ENCODE measurements at regions not wholly inside any gene's neighbourhood (a gene's known extent, or its start where the extent isn't known, plus 50 kb on each side); places are given as distances from the start of the nearest gene placed in this dataset.
"Not testable (repeated sequence)": the region's sequence is repeated elsewhere in the genome, so short reads cannot be mapped to it uniquely, and the experiment has no call there.

DNA sequence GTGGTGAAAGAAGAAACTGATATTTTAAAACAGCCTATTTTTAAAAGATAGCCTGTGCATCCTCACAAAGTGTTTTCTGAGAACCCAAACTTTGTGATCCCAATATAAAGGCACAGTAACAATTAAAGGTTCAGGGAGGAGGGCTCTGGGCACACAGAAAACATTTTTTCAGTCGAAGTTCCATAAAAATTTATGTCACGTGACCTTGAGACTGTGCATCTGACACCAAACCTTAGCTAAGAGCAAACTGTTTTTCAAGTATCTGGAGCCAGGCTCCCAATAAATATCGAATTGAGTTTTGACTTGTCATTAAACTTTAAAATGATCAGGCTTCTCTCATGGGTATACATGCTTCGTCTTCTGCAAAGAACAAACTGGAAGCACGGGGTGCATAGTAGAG lies 177.9 kb downstream of the BEND2 start:
- H3K9me3 ChIP-seq (ENCODE audit: control insufficient read depth, low read depth, low read length): no peaks in the 10 kb centered on the region
- no peaks in the 10 kb centered on the region for H3K27me3 ChIP-seq (ENCODE audit: control insufficient read depth, insufficient read depth, low read length)
- DNase-seq: no peak
- no peaks in the 10 kb centered on the region for H3K36me3 ChIP-seq (ENCODE audit: control insufficient read depth, insufficient read depth, low read length)
- H3K27ac ChIP-seq (ENCODE audit: low read length): no peak overlapping the region
- H3K4me3 ChIP-seq (ENCODE audit: low read length): no peak overlapping the region
- no CpG with 5 or more reads among the region's 5 CpGs for WGBS (ENCODE audit: insufficient coverage, low lambda C conversion rate)
- H3K4me1 ChIP-seq (ENCODE audit: control insufficient read depth, insufficient read depth, low read length): peaks cover 16% of the 10 kb centered on the region

DNA sequence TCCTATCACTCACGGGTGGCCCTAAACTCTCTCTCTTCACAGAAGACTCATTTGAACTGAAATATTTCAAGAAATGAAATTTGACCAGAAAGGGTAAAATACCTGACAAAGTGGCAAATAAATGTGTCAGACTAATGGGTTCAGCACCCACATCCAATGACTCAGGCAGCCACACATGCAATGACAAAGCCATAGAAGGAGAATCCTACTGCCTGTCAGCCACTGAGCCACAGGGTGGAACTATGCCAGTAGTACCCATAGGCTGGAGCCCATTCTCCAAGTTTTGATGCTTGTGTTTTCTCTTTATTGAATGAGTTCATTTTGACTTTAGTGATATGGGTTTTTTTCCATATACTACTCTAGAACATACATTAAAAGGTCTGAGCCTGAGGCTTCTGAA lies 179.0 kb downstream of the BEND2 start:
- DNase-seq: no peak
- Histone ChIP-seq H3K27ac (ENCODE audit: low read length) (no peak overlapping the region), H3K36me3 (ENCODE audit: control insufficient read depth, insufficient read depth, low read length) (no peaks in the 10 kb centered on the region), H3K4me1 (ENCODE audit: control insufficient read depth, insufficient read depth, low read length) (peaks cover 16% of the 10 kb centered on the region), H3K4me3 (ENCODE audit: low read length) (no peak overlapping the region), H3K9me3 (ENCODE audit: control insufficient read depth, low read depth, low read length) (no peaks in the 10 kb centered on the region), H3K27me3 (ENCODE audit: control insufficient read depth, insufficient read depth, low read length) (no peaks in the 10 kb centered on the region)
- WGBS (ENCODE audit: insufficient coverage, low lambda C conversion rate): no CpG with 5 or more reads among the region's 1 CpG

DNA sequence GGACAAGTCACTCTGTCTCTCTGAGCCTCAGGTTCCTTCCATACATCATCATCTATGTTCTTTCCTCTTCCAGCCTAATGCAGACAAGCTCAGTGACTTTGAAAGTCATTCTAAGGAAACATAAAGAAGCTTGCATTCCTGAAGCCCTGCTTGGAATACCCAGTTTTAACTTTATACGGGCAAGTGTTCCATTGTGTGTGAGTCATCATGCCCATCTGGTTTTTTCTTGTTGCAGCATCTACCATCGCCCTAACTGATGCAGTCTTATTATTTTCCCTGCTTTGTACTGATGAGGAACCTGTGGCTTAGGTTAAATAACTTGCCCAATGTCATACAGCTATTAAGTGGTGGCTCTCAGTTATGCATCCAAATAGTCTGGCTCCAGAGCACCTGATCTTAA lies 177.9 kb upstream of the RAI2 start:
- DNase-seq: no peak
- no peak overlapping the region for H3K4me3 ChIP-seq (ENCODE audit: low read length)
- peaks cover 6% of the 10 kb centered on the region for H3K4me1 ChIP-seq (ENCODE audit: control insufficient read depth, insufficient read depth, low read length)
- H3K36me3 ChIP-seq (ENCODE audit: control insufficient read depth, insufficient read depth, low read length): no peaks in the 10 kb centered on the region
- H3K27ac ChIP-seq (ENCODE audit: low read length): no peak overlapping the region
- no peaks in the 10 kb centered on the region for H3K27me3 ChIP-seq (ENCODE audit: control insufficient read depth, insufficient read depth, low read length)
- no CpG with 5 or more reads among the region's 2 CpGs for WGBS (ENCODE audit: insufficient coverage, low lambda C conversion rate)
- H3K9me3 ChIP-seq (ENCODE audit: control insufficient read depth, low read depth, low read length): no peaks in the 10 kb centered on the region

DNA sequence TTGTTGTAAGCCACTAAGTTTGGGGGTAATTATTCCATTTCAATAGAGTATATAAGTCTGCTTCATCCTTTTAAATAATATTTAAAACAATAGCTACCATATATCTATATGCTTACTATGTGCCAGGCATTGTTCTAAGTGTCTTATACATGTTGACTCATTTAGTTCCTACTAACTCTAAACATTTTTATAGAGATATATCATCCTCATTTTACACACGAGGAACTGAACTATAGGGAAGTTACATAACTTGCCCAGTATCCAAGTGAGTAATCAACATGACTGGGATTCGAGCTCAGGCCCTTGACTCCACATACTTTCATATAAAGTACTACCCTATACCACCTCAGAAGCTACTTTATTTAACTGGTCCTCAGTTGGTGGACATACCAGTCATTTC lies 175.3 kb upstream of the RAI2 start:
- Histone ChIP-seq H3K4me1 (ENCODE audit: control insufficient read depth, insufficient read depth, low read length) (no peaks in the 10 kb centered on the region), H3K27me3 (ENCODE audit: control insufficient read depth, insufficient read depth, low read length) (no peaks in the 10 kb centered on the region), H3K9me3 (ENCODE audit: control insufficient read depth, low read depth, low read length) (no peaks in the 10 kb centered on the region), H3K36me3 (ENCODE audit: control insufficient read depth, insufficient read depth, low read length) (no peaks in the 10 kb centered on the region), H3K27ac (ENCODE audit: low read length) (no peak overlapping the region), H3K4me3 (ENCODE audit: low read length) (no peak overlapping the region)
- no CpG with 5 or more reads among the region's 2 CpGs for whole genome bisulfite sequencing (ENCODE audit: insufficient coverage, low lambda C conversion rate)
- DNase-seq: no peak

DNA sequence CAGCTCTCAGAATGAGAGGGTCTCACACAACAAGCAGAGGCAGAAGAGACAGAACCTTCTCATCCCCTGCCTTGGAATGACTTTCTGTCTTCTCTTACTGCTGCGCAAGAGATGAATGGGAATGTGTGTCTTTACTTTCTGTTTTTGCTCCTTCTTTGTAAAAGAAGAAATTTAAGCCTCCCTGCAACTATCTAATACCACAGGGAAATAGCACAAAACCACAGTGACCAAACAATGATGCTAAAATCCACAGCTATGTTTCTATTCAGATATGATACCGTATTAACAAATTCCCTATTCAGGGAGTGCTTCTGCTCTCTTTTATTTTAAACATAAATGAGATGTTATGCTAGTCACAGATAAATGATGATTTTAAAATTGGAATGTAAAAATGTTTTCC lies 173.8 kb upstream of the RAI2 start:
- H3K27me3 ChIP-seq (ENCODE audit: control insufficient read depth, insufficient read depth, low read length): no peaks in the 10 kb centered on the region
- no peaks in the 10 kb centered on the region for H3K36me3 ChIP-seq (ENCODE audit: control insufficient read depth, insufficient read depth, low read length)
- DNase-seq: no peak
- no peak overlapping the region for H3K4me3 ChIP-seq (ENCODE audit: low read length)
- H3K4me1 ChIP-seq (ENCODE audit: control insufficient read depth, insufficient read depth, low read length): no peaks in the 10 kb centered on the region
- H3K9me3 ChIP-seq (ENCODE audit: control insufficient read depth, low read depth, low read length): no peaks in the 10 kb centered on the region
- WGBS (ENCODE audit: insufficient coverage, low lambda C conversion rate): no CpG with 5 or more reads among the region's 2 CpGs
- H3K27ac ChIP-seq (ENCODE audit: low read length): no peak overlapping the region

DNA sequence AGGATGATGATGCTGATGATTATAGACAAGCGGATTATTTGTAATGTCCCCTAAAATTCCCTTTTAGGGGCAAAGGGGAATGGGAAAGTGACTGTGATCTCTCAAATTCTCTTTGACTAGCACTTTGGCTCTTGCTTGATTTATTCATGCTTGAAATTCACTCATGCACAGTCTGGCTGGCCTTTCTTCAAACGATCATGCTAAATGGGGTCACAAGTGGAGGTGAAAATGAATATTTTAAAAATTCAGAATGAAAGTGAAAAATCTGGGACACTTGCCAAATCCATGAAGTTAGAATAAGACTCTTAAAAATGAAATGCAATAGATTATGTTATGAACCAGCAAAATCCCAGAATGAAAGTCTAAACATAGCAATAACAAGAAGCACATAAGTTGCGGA lies 173.4 kb upstream of the RAI2 start:
- no peak for DNase-seq
- no peaks in the 10 kb centered on the region for H3K9me3 ChIP-seq (ENCODE audit: control insufficient read depth, low read depth, low read length)
- no CpG with 5 or more reads among the region's 3 CpGs for WGBS (ENCODE audit: insufficient coverage, low lambda C conversion rate)
- no peaks in the 10 kb centered on the region for H3K36me3 ChIP-seq (ENCODE audit: control insufficient read depth, insufficient read depth, low read length)
- no peaks in the 10 kb centered on the region for H3K27me3 ChIP-seq (ENCODE audit: control insufficient read depth, insufficient read depth, low read length)
- H3K4me1 ChIP-seq (ENCODE audit: control insufficient read depth, insufficient read depth, low read length): no peaks in the 10 kb centered on the region
- no peak overlapping the region for H3K4me3 ChIP-seq (ENCODE audit: low read length)
- H3K27ac ChIP-seq (ENCODE audit: low read length): no peak overlapping the region

DNA sequence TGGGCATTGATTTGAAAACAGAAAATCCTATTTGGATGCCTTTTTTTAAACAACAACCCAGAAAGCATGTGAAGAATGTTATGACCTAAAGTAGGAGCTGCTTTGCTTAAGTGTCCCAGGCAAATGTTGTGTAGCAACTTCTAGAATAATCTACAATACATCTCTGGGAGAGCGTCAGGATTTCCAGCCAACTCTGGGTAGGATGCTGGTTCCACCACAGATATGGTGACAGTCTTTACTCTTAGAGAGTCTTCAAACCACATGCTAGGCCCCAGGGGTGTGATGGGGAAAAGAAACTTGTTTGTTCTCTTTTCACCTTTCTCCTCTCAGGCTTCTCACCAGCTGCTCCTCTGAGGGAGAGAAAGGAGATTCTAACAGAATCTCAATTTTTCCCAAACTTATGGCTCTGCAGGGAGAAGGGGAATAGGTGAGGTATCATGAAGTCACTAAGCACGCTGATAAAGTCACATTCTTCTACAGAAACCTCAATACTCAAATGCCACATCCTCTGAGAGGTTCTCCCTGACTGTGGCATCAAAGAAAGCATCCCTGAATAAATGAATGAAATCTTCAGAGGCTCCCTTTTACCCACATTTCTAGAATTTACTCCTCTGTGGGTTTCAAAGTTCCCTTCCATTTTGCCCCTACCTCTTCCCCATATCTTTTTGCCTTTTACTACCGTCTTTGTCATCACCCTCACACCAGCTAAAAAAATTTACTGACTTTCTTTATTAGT lies 171.6 kb upstream of the RAI2 start:
- peaks cover 3% of the 10 kb centered on the region for H3K4me1 ChIP-seq (ENCODE audit: control insufficient read depth, insufficient read depth, low read length)
- no peak overlapping the region for H3K4me3 ChIP-seq (ENCODE audit: low read length)
- no peaks in the 10 kb centered on the region for H3K9me3 ChIP-seq (ENCODE audit: control insufficient read depth, low read depth, low read length)
- no CpG with 5 or more reads among the region's 3 CpGs for WGBS (ENCODE audit: insufficient coverage, low lambda C conversion rate)
- no peaks in the 10 kb centered on the region for H3K27me3 ChIP-seq (ENCODE audit: control insufficient read depth, insufficient read depth, low read length)
- no peak overlapping the region for H3K27ac ChIP-seq (ENCODE audit: low read length)
- no peak for DNase-seq
- no peaks in the 10 kb centered on the region for H3K36me3 ChIP-seq (ENCODE audit: control insufficient read depth, insufficient read depth, low read length)

DNA sequence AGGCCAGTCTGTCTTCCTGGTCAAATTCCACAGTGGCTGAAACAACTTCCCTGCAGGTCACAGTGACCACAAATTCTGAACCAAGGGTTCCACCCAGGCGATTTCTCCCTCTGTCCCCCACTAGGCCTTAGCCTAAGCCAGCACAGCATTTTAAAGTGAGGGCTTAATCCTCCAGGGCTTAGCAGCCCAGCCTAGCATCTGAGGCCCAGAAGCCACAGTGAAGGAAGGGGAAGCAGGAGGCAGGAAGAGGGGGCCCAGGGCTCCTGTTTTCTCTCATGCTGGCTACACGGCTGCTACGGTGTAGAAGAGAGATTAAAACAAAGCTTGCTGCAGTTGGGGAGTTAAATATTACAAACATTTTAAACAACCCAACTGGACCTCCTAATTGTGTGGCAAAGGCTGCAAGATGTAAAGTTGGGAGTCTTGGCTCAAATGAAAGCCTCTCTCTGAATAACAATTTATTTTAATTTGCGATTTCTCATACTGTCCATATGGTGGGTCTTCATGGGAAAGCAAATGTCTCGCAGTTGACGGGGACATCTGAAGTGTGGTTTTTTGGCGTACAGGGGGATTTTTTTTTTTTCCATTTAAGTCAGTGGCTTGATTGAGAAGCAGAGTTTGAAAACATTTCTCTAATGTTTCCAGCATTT lies 170.8 kb upstream of the RAI2 start:
- Histone ChIP-seq H3K4me1 (ENCODE audit: control insufficient read depth, insufficient read depth, low read length) (peaks cover 3% of the 10 kb centered on the region), H3K36me3 (ENCODE audit: control insufficient read depth, insufficient read depth, low read length) (no peaks in the 10 kb centered on the region), H3K4me3 (ENCODE audit: low read length) (no peak overlapping the region), H3K9me3 (ENCODE audit: control insufficient read depth, low read depth, low read length) (no peaks in the 10 kb centered on the region), H3K27me3 (ENCODE audit: control insufficient read depth, insufficient read depth, low read length) (no peaks in the 10 kb centered on the region), H3K27ac (ENCODE audit: low read length) (no peak overlapping the region)
- WGBS (ENCODE audit: insufficient coverage, low lambda C conversion rate): no CpG with 5 or more reads among the region's 7 CpGs
- no peak for DNase-seq

DNA sequence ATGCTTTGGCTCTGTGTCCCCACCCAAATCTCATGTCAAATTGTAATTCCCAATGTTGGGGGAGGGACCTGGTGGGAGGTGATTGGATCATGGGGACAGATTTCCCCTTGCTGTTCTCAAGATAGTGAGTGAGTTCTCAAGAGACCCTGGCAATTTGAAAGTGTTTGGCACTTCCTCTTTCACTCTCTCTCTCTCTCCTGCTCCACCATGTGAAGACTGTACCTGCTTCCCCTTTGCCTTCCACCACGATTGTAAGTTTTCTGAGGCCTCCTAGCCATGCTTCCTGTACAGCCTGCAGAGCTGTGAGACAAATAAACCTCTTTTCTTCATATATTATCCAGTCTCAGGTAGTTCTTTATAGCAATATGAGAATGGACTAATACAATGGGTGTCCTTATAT lies 169.6 kb upstream of the RAI2 start:
- H3K9me3 ChIP-seq (ENCODE audit: control insufficient read depth, low read depth, low read length): not testable (repeated sequence)

DNA sequence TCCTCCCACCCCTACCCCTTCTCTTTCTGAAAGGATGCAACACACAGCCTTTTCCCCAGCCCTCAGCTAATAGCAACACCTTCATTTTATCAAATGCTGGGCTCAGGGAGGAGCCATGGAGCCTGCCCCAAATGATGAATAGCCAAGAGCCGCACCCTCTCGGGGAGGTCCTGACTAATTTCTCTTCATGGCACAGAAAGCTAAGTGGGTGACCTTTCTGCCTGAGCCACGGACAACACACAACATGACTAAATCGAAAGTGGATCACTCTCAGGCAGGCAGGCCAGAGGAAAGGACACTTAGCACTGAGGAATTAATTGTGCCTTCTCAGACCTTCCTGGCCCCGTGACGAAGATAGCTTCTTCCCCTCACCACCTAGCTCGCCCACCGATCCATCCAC lies 165.1 kb upstream of the RAI2 start:
- no peak for DNase-seq

More for the DNA sequence above, 169.6 kb upstream of the RAI2 start:
- not testable (repeated sequence) for H3K36me3 ChIP-seq (ENCODE audit: control insufficient read depth, insufficient read depth, low read length); H3K4me3 ChIP-seq (ENCODE audit: low read length); H3K27me3 ChIP-seq (ENCODE audit: control insufficient read depth, insufficient read depth, low read length); H3K4me1 ChIP-seq (ENCODE audit: control insufficient read depth, insufficient read depth, low read length); H3K27ac ChIP-seq (ENCODE audit: low read length); DNase-seq
- no CpG with 5 or more reads among the region's 1 CpG for WGBS (ENCODE audit: insufficient coverage, low lambda C conversion rate)

DNA sequence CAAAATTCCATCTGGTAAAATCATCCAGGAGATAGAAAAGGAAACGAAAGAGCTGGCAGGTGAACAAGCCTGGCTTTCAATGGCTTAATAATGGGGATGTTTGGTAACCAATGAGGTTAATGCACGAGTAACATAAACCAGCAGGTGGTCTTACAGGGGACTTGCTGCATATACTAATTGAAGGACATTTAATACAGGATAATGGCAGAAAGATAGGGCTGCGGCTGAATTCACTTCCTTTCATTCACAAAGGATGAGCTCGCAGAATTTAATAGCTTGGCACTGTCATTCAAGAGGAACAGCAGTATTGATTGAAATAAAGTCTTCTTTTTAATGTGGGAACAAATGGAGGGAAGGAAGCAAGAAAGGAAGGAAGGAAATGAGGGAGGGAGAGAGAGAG lies 156.3 kb upstream of the RAI2 start:
- no peak overlapping the region for H3K4me3 ChIP-seq (ENCODE audit: low read length)
- DNase-seq: no peak
- no peaks in the 10 kb centered on the region for H3K4me1 ChIP-seq (ENCODE audit: control insufficient read depth, insufficient read depth, low read length)
- no peaks in the 10 kb centered on the region for H3K27me3 ChIP-seq (ENCODE audit: control insufficient read depth, insufficient read depth, low read length)
- WGBS (ENCODE audit: insufficient coverage, low lambda C conversion rate): no CpG with 5 or more reads among the region's 4 CpGs
- H3K9me3 ChIP-seq (ENCODE audit: control insufficient read depth, low read depth, low read length): no peaks in the 10 kb centered on the region
- H3K36me3 ChIP-seq (ENCODE audit: control insufficient read depth, insufficient read depth, low read length): no peaks in the 10 kb centered on the region
- no peak overlapping the region for H3K27ac ChIP-seq (ENCODE audit: low read length)

More for the DNA sequence above, 165.1 kb upstream of the RAI2 start:
- WGBS (ENCODE audit: insufficient coverage, low lambda C conversion rate): 100% methylated on average over 1 of the region's 8 CpGs
- Histone ChIP-seq H3K4me3 (ENCODE audit: low read length) (no peak overlapping the region), H3K27me3 (ENCODE audit: control insufficient read depth, insufficient read depth, low read length) (no peaks in the 10 kb centered on the region), H3K36me3 (ENCODE audit: control insufficient read depth, insufficient read depth, low read length) (no peaks in the 10 kb centered on the region), H3K4me1 (ENCODE audit: control insufficient read depth, insufficient read depth, low read length) (peaks cover 3% of the 10 kb centered on the region), H3K27ac (ENCODE audit: low read length) (no peak overlapping the region), H3K9me3 (ENCODE audit: control insufficient read depth, low read depth, low read length) (no peaks in the 10 kb centered on the region)
